Mesothelial cell of epicardium (in vitro differentiated cells): ENCODE measurements at regions not wholly inside any gene's neighbourhood (a gene's known extent, or its start where the extent isn't known, plus 50 kb on each side); places are given as distances from the start of the nearest gene placed in this dataset.

Source experiments
- DNase-seq, 2 experiments: peaks; one replicate each; pipeline ENCODE4 v3.0.0; 2021; ENCODE audit warnings: low spot score in 2 of 2; ENCODE audit not compliant: unreplicated experiment in 2 of 2
- H3K27ac Mint-ChIP-seq: 2 replicates; pipeline ENCODE4 v1.8.0; 2021; ENCODE audit warnings: mixed read lengths
- H3K27me3 Mint-ChIP-seq: 2 replicates; pipeline ENCODE4 v1.8.0; 2021; ENCODE audit warnings: low read depth, mixed read lengths
- H3K36me3 Mint-ChIP-seq: 2 replicates; pipeline ENCODE4 v1.8.0; 2021; ENCODE audit warnings: mixed read lengths
- H3K4me1 Mint-ChIP-seq: 2 replicates; pipeline ENCODE4 v1.8.0; 2021; ENCODE audit warnings: mixed read lengths
- H3K4me3 Mint-ChIP-seq: 2 replicates; pipeline ENCODE4 v1.8.0; 2021; ENCODE audit warnings: mild to moderate bottlenecking, moderate library complexity, mixed read lengths
- H3K9me3 Mint-ChIP-seq: 2 replicates; pipeline ENCODE4 v1.8.0; 2021; ENCODE audit warnings: mixed read lengths
- TF ChIP-seq, protein P1 (sequence below): fragments of 200-600 bp; sonication (generic); IDR thresholded peaks from one replicate; pipeline ENCODE4 v1.5.0; 2021; ENCODE audit warnings: antibody characterized with exemption; ENCODE audit not compliant: unreplicated experiment

DNA sequence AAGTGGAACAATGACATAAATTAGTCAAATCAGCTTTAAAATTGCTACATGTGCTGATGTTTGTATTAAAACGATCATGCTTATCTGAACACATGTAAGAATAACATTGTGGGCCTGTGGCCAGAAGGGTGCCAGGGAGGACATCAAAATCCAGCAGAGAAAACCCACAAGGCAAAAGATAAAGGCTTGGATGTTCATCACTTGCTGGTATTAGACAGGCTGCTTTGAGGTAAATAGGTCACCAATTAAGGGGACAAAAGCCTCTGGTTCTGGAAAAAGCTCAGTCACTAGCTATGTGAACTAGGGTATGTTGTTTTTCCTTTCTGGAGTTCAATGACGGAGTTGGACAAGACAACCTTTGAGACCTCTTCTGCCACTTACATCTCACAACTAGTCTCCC is 74.4 kb upstream of the TMEM108 start:
- H3K27ac Mint-ChIP-seq, result no peak overlapping the region
- no peak overlapping the region for H3K4me3 Mint-ChIP-seq
- H3K4me1 Mint-ChIP-seq, result no peaks in the 10 kb centered on the region
- H3K36me3 Mint-ChIP-seq, result no peaks in the 10 kb centered on the region
- H3K27me3 Mint-ChIP-seq, result peaks cover 19% of the 10 kb centered on the region
- H3K9me3 Mint-ChIP-seq, result no peaks in the 10 kb centered on the region
- TF ChIP-seq, protein P1, sequence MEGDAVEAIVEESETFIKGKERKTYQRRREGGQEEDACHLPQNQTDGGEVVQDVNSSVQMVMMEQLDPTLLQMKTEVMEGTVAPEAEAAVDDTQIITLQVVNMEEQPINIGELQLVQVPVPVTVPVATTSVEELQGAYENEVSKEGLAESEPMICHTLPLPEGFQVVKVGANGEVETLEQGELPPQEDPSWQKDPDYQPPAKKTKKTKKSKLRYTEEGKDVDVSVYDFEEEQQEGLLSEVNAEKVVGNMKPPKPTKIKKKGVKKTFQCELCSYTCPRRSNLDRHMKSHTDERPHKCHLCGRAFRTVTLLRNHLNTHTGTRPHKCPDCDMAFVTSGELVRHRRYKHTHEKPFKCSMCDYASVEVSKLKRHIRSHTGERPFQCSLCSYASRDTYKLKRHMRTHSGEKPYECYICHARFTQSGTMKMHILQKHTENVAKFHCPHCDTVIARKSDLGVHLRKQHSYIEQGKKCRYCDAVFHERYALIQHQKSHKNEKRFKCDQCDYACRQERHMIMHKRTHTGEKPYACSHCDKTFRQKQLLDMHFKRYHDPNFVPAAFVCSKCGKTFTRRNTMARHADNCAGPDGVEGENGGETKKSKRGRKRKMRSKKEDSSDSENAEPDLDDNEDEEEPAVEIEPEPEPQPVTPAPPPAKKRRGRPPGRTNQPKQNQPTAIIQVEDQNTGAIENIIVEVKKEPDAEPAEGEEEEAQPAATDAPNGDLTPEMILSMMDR, result no peak
- no peak for DNase-seq

DNA sequence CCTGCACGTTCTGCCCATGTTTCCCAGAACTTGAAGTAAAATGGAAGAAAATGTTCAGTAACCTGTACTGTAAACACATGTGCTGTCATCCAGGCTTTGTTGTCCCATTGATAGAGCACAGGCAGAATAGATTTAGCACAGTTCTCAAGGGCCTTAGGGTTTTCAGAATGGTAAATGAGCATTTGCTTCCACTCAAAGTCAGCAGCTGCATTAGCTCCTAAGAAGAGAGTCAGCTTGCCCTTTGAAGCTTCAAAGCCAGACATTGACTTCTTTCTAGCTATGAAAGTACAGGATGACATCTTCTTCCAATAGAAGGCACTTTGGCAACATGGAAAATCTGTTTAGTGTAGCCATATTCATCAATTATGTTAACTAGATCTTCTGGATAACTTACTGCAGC is 76.2 kb upstream of the TMEM108 start:
- no peak for DNase-seq
- H3K27me3 Mint-ChIP-seq, result peaks cover 21% of the 10 kb centered on the region
- TF ChIP-seq, protein P1, result no peak
- H3K4me1 Mint-ChIP-seq, result no peaks in the 10 kb centered on the region
- H3K4me3 Mint-ChIP-seq, result no peak overlapping the region
- H3K36me3 Mint-ChIP-seq, result no peaks in the 10 kb centered on the region
- H3K27ac Mint-ChIP-seq, result no peak overlapping the region
- no peaks in the 10 kb centered on the region for H3K9me3 Mint-ChIP-seq

DNA sequence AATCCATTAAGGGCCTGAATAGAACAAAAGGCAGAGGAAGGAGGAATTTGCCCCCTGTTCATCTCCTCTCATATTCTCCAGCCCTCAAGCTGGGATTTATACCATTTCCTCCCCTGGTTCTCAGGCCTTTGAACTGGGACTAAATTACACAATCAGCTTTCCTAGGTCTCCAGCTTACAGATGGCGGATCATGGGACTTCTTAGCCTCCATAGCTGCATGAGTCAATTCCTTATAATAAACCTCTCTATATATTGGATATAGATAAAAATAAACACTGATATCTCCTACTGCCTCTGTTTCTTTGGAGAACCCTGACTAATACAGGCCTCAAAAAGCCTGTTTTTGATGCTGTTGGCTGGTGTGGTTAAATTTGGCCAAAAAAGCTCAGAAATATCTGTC is 84.5 kb upstream of the TMEM108 start:
- TF ChIP-seq, protein P1, result no peak
- H3K27ac Mint-ChIP-seq, result no peak overlapping the region
- H3K4me1 Mint-ChIP-seq, result no peaks in the 10 kb centered on the region

DNA sequence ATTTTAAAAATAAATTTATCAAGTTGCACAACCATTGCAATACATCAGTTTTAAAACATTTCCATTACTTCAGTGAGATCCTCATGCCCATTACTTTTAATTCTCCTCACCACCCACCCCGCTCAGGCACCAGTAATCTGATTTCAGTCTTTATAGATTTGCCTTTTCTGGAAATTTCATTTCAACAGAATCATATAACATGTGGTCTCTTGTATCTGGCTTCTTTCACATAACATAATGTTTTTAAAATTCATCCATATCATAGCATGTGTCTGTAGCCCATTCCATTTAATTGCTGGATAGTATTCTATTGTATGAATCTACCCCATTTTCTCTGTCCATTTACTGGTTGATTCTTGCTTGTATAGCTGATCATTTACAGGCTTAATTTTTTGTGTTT is 110.3 kb upstream of the TMEM108 start:
- Mint-ChIP-seq H3K9me3 (peaks cover 5% of the 10 kb centered on the region), H3K4me3 (no peak overlapping the region), H3K36me3 (no peaks in the 10 kb centered on the region), H3K27ac (no peak overlapping the region), H3K27me3 (peaks cover 5% of the 10 kb centered on the region), H3K4me1 (no peaks in the 10 kb centered on the region)
- TF ChIP-seq, protein P1, result no peak
- DNase-seq, result no peak

More for the DNA sequence above, 84.5 kb upstream of the TMEM108 start:
- Mint-ChIP-seq H3K4me3 (no peak overlapping the region), H3K36me3 (no peaks in the 10 kb centered on the region), H3K27me3 (peaks cover 8% of the 10 kb centered on the region), H3K9me3 (peaks cover 4% of the 10 kb centered on the region)
- DNase-seq, result no peak

DNA sequence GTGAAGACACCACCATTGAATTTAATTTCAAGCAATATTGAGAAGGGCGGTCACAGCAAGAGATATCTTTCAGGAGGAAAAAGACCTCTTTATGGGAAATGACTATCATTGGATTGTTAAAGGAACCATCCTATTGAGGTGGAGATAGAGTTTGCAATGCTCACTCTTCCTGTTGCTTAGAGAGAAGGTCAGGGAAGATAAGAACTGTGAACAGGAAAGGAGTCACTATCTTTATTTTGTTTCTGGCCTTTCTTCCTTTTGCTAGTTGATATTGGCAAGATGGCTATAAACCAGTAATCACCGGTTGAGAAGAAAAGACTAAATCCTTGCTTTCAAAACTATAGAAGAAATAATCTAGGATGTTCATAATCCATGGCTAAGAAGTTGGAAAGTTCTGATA is 112.1 kb upstream of the TMEM108 start:
- Mint-ChIP-seq H3K27ac (no peak overlapping the region), H3K27me3 (no peaks in the 10 kb centered on the region), H3K4me3 (no peak overlapping the region), H3K9me3 (no peaks in the 10 kb centered on the region), H3K36me3 (no peaks in the 10 kb centered on the region), H3K4me1 (no peaks in the 10 kb centered on the region)
- TF ChIP-seq, protein P1, result no peak
- no peak for DNase-seq
